Right lobe of liver (tissue), 4 donors: ENCODE measurements at regions not wholly inside any gene's neighbourhood (a gene's known extent, or its start where the extent isn't known, plus 50 kb on each side); places are given as distances from the start of the nearest gene placed in this dataset.

Source experiments
- CTCF ChIP-seq, 4 donors: fragments of 200-600 bp in 3 of 4; fragments of 450-650 bp in 1 of 4; IDR thresholded peaks; one replicate each; pipeline versions ENCODE4 v1.5.1 to v1.8.0; 2016 to 2022; ENCODE audit warnings: antibody characterized with exemption in 4 of 4, mild to moderate bottlenecking in 2 of 4
- POLR2A ChIP-seq: fragments of 450-650 bp; IDR thresholded peaks from one replicate; pipeline ENCODE4 v1.6.1; 2017; ENCODE audit warnings: antibody characterized with exemption, mild to moderate bottlenecking
- donor health status: DM: no; HTN: no; CAD: no.
- donor health status: DM: no; HTN: no; CAD: no.
- donor health status: DM: no; HTN: yes; CAD: no.

GRCh38 chr13:99911965-99912566 lies 59.5 kb downstream of the ZIC5 start:
- TF ChIP-seq POLR2A (no peak), CTCF (IDR thresholded peaks at IDR 0.05) (no peak)
